ENCODE measurements at regions not wholly inside any gene's neighbourhood (a gene's known extent, or its start where the extent isn't known, plus 50 kb on each side); places are given as distances from the start of the nearest gene placed in this dataset.

DNA sequence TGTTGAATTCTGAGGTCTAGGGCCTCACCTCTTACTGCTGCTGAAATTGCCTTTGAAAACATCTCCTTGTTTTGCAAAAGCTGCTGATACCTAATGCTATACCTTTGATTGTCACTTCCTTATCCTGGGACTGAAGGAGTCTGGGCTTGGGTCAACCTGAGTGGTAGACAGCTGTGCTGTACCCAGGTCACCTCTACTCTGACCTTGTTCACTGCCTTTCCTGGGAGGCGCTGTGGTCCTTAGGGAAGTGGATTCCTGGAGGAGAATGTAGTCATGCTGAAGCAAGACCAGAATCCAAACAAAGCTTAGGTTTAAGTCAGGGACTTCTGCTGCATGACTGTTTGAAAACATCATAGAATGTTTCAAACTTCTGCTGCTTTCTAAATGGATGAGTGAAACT, 191.4 kb downstream of the SNAPC1 start:
- no peak for FAIRE-seq

DNA sequence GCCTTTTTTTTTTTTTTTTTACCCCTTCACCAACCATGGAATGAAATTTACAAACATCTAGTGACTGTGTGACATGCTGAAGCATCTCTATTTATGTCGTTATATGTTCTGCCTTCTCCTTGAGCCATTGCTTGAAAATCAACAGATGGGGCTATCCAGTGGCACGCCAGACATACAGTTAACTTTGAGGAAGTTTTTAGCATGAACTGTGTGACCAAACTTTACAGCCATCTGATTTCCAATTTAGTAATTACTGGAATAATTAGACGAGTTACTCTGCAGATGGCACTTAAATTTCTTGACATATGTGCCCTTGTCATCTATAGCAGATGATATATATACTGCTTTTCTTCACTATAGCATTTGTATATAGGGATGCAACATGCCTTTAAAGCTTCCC, 192.1 kb downstream of the SNAPC1 start:
- FAIRE-seq: no peak

DNA sequence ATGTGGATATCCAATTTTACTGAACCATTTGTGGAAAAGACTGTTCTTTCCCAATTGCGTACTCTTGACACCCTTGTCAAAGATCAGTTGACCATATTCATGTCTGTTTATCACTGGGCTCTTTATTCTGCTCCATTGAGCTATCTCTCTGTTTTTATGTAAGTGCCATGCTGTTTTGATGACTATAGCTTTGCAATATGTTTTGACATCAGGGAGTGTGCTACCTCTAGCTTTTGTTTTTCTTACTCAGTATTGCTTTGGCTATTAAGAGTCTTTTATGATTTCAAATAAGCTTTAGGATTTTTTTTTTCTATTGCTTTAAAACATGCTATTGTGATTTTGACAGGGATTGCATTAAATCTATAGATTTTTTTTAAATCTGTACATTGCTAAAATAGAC, 194.3 kb downstream of the SNAPC1 start:
- FAIRE-seq: no peak

DNA sequence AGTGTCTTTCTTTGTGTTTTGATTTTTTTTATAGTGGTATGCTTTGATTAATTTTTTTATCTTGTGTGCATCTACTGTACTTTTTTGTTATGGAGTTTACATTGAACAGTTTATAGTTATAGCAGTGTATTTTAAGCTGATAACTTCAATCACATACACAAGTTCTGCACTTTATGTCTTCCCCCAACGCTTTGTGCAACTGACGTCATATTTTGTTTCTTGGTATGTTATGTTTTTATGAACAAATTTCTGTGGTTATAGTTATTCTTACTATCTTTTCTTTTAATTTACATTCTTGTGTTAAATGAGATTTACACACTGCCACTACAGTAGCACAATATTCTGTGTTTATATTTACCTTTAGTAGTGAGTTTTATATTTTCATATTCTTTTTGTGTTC, 197.1 kb downstream of the SNAPC1 start:
- FAIRE-seq: no peak

DNA sequence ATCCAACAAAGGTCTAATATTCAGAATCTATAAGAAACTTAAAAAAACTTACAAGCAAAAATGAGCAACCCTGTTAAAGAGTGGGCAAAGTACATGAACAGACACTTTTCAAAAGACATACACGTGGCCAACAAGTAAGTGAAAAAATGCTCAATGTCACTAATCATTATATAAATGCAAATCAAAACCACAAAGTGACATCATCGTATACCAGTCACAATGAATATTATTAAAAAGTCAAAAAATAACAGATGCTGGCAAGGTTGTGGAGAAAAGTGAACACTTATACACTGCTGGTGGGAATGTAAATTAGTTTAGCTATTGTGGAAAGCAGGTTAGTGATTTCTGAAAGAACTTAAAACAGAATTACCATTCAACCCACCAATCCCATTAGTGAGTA, 199.1 kb downstream of the SNAPC1 start:
- FAIRE-seq: no peak

DNA sequence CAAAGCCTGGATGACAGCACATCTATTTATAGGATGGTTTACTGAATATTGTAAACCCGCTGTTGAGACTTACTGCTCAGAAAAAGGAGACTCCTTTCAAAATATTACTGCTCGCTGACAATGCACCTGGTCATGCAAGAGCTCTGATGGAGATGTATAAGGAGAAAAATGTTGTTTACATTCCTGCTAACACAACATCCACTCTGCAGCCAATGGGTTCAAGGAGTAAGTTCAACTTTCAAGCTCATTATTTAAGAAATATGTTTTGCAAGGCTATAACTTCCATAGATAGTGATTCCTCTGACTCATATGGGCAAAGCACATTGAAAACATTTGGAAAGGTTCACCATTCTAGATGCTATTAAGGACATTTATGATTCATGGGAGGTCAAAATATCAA, 201.7 kb downstream of the SNAPC1 start:
- FAIRE-seq: no peak

DNA sequence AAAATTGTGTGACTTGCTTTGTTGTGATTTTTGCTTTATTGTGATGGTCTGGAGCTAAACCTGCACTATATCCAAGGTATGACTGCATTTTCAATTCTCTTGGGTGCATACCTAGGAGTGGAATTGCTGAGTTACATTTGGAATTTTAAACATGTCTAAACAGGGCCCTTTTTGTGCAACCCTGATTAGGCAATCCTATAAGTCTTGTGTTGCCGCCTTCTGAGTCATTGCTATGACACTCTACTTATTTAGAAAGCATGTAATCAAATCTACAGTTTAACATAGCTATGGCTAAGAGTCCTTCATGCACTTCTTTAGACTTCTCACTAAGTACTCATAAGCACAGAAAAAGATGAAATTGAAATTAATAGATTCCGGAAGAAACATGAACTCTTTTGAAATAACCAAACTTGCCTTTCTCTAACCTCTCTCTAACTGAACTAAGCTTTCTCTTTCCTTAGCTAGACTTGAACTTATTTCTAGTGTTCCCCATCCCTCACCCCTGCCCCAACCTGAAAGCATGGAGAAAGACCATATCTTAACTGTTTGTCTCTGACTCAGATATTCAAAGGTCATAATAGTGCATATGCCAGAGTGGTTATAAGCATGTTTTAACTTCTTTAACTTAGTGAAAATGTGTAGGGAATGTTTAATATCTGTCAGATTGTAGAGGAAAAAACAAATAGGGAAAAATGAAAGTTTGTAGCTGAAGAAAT, 203.0 kb downstream of the SNAPC1 start:
- no peak for FAIRE-seq

DNA sequence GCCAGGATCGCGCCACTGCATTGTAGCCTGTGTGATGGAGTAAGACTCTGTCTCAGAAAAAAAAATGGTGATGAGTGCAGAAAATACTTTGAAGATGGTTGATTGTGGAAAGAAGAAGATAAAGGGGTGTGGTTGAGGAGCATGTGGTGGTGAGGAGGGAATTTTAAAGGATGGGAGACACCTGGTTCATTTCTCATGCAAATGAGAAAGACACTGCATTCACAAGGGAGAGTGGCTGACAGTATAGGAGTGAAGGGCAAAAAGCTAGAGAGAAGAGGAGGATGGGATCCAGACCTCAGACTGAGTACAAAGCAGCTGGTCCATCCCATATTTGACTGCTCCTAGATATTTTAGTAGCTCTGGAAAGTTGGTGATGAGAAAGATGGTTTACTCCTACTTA, 206.0 kb downstream of the SNAPC1 start:
- FAIRE-seq: no peak

DNA sequence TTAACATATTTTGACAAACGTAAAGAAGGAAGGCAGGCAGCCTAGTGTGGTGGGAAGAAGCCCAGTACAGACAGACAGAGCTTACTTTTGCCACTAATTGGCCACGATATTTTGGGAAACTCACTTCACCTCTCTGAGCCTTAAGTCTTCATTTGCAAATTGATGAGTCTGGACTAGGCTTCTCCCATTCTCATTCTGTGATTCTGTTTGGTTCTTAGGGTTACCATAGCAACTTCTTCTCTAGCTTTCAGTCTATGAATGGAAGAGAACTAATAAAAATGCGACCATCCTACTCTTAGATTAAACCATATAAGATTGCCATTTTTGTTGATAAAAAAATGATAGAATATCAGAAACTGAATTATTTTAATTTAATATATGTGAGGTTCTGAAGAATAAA, 210.5 kb downstream of the SNAPC1 start:
- peak; percentile 75 for FAIRE-seq

DNA sequence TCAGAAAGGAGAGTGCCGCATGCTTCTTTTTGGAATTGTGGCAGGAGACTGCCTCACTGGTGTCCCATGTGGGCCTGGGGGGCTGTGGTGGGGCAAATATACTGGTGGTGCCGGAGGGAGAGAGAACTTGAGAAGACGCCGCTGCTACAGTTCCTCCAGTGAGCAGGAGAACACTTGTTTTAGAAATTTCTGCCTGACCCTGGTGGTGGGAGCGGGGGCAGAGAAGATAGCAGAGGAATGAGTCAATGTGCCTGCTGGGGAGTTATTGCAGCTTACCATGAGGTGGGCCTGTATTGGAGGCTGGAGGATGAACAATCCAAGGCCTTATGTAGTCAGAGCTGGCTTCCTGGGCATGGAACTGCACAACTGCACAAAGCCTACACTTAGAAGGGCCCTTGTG, 211.8 kb downstream of the SNAPC1 start:
- no peak for FAIRE-seq

DNA sequence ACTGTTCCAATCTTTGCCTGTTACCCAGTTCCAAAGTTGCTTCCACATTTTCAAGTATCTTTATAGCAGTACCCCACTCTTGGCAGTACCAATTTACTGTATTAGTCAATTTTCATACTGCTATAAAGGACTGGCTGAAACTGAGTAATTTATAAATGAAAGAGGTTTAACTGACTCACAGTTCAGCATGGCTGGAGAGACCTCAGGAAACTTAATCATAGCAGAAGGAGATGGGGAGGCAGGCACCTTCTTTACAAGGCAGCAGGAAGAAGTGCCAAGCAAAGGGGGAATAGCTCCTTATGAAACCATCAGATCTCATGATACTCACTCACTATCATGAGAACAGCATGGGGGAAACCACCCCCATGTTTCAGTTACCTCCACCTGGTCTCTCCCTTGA, 215.0 kb downstream of the SNAPC1 start:
- no peak for FAIRE-seq

DNA sequence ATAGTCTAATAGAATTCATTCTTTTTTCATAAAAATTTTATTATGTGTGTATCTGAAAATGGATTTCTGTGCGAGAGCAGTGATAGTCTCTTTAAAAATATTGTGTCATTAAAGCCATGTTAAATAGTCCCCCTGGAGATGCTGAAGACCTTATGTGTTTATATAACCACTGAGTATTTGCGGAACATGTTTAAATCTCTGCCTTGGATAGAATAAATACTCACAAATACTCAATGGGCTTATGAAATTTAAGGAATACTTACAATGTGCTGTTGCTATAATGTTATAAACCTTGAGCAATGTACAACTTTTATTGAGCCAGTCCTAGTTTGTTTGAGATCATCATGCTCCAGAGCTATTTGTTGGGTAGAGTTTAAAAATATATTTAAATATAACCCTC, 226.0 kb downstream of the SNAPC1 start:
- FAIRE-seq: peak; percentile 72

DNA sequence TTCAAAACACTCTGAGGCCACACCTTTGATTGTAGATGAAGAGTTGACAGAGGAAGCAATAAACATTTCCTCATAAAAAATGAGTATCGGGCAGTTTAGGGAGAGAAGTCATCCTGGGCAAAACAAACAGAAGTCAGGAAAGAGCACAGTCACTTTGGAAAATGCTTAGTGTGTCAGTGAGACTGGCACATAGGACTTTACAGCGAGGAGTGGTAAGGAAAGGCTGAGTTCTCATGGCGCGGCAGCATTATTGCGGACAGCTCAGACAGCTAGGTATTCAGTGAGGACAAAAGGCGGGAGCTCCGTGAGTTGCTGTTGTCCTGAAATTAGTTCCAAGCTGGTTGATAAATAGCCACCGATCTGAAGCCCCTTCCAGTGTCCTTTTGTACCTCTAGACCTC, 229.9 kb downstream of the SNAPC1 start:
- no peak for FAIRE-seq

DNA sequence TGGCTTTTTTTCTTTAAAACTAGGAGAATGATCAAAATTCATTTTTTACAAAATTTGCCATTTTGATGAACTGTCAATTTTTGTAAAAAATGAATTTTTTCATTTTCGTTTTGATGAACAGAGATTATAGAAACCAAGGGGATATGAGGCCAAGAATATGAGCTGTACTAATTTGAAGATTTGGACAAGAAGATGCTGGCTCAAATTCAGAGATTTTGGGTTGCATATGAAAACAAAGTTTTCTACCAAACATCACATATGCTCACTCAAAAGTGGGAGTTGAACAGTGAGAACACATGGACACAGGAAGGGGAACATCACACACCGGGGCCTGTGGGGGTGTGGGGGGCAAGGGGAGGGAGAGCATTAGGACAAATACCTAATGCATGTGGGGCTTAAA, 230.7 kb downstream of the SNAPC1 start:
- no peak for FAIRE-seq

DNA sequence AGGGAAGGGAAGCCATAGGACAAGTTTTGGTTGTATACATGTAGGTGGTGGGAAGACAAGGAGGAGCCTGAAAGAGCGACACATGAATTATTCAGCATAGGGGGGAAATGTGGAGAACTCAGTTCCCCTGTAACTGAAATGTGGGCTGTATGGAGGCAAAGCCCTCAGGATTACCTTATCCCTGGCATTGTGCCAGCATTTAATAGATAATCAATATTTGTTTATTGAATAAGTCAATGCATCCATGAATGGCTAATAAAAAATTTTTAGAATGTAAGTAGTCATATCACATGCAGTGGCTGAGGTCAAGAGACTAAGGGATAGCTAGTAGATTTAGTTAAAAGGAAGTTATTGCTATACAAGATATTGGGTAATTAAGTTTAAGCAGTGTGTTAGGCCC, 232.4 kb downstream of the SNAPC1 start:
- FAIRE-seq: peak; percentile 53

DNA sequence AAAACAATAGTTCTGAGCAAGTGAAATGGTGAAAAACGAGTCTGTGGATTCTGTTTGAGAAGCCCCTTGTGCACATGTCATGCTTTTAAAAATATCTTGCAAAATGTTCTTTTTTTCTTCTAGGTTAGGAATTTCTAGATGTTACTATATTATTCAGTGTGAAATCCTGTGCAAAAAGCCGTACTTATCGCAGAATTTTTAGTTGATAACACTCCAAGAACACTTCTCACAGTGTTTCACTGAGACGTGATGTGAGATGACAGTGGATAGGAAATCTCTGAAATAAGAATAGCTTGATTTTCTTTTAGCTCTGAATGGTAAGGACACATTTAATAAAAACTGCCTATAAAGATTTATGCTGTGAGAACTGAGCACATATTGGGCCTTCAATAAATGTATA, 234.5 kb downstream of the SNAPC1 start:
- no peak for FAIRE-seq

DNA sequence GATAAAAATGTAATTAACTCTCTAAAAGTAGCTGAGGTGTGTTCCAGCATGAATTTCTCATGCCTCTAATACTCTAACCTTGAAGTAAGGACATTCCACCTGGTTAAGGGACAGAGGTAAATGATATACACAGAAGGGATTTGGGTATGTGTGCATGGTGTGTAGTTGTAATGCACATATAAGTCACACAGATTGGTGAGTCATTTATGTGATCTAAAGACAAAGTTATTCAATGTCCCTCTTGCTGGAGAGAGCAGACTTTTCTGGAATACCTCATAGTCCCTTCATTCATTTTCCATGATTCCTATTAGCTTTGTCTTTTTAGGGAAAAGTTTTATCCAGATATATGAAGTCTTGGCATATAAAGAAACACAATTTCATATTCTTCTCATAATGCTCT, 234.9 kb downstream of the SNAPC1 start:
- FAIRE-seq: no peak

DNA sequence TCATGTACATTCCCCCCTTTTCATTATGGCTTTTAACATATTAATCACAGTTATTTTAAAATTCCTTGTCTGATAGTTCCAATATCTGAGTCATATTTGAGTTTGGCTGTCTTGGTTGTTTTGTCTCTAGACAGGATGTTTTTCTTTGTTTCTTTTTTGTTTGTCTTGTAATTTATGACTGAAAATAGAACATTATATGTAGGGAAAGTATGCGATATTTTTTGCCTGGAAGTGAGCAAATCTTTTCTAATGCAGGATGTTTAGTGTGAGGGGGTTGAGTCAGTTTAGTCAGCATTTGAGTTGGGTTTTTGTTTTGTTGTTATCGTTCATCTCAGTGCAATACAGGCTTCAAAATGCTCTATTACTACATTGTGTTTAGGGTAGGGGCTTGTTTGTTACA, 239.7 kb downstream of the SNAPC1 start:
- FAIRE-seq: no peak

DNA sequence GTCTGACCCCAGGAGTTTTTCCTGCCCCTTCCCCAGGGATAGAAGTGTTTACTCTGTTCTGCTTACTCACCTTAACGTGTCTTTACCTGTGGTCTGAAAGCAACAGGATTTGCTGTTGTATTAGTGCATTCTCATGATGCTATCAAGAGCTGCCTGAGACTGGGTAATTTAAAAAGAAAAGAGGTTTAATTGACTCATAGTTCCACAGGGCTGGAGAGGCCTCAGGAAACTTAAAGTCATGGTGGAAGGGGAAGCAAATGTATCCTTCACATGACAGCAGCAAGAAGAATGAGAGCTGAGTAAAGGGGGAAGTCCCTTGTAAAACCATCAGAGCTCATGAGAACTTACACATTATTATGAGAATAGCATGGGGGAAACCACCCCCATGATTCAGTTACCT, 240.4 kb downstream of the SNAPC1 start:
- no peak for FAIRE-seq

DNA sequence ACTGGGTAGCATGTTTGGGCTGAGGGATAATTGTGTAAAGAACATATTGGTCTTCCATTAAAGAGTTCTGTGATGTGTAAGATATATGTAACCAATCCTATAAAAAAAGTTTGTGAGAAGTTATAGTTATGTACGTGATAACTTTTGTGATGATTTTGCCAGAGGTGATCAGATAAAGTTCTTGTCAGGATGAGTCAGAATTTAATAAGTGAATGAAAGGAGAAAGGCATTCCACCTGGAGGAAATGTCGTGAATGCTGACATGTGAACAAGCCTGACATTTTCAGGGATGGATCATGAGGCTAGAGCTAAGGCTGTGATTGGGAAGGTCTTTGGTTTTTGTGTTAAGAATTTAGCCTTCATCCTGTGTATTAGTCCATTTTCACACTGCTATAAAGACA, 241.5 kb downstream of the SNAPC1 start:
- no peak for FAIRE-seq

DNA sequence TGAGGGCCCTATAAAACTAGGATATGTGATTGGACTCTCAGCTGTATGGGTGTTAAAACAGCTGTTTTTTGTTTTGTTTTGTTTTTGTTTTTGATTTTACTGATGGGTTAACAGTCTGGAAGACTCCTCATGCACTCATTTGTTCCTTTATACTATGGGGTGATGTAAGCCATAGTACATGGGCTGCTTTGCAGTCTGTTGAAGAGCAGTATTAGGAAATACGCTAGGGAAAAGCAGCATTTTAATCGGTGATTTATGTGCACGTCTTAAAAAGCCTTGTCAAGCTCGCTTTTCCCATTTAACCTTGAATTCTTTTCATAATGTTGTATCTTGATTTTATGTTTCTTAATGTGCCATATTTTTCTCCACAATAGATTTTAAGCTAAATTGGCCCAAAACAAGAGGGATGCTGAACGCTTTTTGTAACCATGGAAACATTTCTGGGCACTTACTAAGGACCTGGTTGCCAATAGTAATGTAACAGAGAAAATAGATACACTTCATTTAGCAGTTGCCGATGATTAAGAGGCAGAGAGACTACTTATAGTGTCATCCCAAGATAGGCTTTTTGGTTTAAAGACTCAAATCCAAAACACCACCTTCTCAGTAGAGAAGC, 244.0 kb downstream of the SNAPC1 start:
- no peak for FAIRE-seq

DNA sequence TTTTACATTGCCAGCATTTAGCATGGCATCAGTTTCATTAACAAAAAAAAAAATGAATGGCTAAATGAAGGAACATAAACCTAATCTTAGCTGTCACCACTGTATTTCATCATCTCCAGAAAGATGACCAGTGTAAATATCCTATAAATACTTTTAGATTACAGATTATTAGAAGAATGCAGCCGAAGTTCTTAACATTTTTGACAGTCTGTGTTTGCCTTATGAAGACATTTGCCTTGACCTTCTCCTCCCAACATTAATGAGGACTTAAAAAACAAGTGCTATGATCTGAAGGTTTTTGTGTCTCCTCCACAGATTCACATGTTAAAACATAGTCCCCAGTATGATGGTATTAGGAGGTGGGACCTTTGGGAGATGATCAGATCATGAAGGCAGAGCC, 253.0 kb downstream of the SNAPC1 start:
- no peak for FAIRE-seq

DNA sequence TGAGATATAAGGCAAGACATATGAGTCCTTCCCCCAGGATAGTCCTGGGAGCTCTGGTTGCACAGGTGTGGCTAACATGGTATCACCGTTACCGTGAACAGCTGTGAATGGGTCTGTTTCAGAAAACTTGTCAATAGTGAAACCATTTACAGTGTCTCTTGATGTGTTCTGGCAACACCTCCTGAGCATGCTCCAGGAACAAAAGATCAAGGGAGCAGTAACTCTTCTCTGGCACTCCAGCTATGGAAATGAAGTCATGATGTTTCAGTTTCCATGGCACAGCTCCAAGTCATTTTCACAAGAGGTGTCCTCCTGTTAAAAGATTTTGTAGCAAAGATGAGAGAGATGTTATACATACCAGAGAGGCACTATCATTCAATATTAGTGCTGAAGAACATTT, 253.7 kb downstream of the SNAPC1 start:
- no peak for FAIRE-seq

DNA sequence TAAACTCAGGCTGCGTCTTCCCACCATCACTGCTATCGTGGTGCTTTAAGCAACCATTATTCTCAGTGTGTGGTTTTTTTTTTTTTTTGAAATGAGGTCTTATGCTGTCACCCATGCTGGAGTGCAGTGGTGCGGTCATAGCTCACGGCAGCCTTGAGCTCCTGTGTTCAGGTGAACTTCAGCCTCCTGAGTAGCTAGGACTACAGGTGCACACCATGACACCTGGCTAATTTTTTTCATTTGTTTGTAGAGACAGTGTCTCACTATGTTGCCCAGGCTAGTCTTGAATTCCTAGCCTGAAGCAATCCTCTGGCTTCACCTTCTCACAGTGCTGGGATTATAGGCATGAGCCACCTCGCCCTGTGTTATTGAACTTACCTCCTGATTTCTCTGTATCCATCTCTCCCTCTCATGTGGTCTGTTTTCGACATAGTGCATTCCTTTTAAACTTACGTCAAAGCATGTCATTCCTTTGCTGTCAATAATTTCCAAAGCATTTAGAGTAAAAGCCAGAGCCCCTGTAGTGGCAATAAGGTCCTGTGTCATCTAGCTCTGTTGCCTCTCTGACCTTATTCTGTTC, 255.5 kb downstream of the SNAPC1 start:
- FAIRE-seq: no peak

DNA sequence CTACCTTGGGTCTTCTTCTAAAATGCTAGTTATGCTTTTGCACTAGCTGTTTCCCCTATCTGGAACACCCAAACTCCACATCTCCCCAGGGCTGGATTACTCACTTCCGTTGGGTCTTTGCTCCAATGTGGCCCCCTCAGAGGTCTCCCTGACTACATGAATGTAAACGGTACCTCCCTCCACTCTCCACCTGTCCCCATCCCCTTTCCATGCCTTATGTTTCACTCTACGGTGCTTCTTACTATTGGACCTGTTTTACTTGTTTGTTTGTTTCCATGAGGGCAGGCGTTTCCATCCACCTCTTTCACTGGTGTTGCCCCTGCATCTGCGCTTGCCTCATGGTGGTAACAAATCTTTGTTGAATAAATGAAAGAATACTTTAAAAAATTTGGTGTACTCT, 256.4 kb downstream of the SNAPC1 start:
- FAIRE-seq: no peak
